ENCODE measurements at regions not wholly inside any gene's neighbourhood (a gene's known extent, or its start where the extent isn't known, plus 50 kb on each side); places are given as distances from the start of the nearest gene placed in this dataset.

DNA sequence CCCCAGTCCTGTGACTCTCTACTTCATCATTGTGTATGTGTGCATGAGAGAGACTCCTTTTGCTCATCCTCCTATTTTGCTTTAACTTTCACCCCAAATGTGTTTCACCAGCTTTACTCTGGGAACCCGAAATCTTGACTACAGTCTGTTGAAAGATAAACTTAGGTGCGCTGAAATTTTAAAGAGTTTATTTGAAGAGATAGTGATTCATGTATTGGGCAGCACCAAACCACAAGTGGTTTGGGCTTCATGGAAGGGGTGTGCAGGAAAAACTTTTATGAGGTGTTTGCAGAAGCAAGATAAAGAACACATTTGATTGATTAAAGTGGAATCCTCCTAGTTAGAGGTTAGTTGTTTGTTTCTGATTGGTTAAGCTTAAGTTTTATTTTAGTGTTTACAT is 50.8 kb upstream of the RFC3 start:
- DNase-seq (ENCODE audit: low read depth in 4 of 4, low spot score in 3 of 4) = no peak
